SK-N-SH (cell line): ENCODE measurements at regions not wholly inside any gene's neighbourhood (a gene's known extent, or its start where the extent isn't known, plus 50 kb on each side); places are given as distances from the start of the nearest gene placed in this dataset.

Source experiments
- CHD2 ChIP-seq: fragments of 150-350 bp; IDR thresholded peaks from 2 replicates; pipeline ENCODE4 v1.6.1; 2018; ENCODE audit warnings: low read length; ENCODE audit not compliant: partially characterized antibody
- CTCF ChIP-seq: fragments of 200-600 bp; sonication (generic); IDR thresholded peaks from 2 replicates; pipeline ENCODE4 v1.6.1; 2017; ENCODE audit warnings: antibody characterized with exemption, mild to moderate bottlenecking, moderate library complexity
- EP300 ChIP-seq, 2 experiments: IDR thresholded peaks; 2 replicates each; pipeline versions ENCODE4 v1.4.0 to v1.6.1; 2012; ENCODE audit warnings: borderline replicate concordance in 1 of 2, low read depth in 1 of 2, low read length in 1 of 2
- FOXM1 ChIP-seq: IDR thresholded peaks from 2 replicates; pipeline ENCODE4 v1.4.0; 2012; ENCODE audit warnings: low read depth, mild to moderate bottlenecking
- IRF3 ChIP-seq: fragments of 150-350 bp; IDR thresholded peaks from 2 replicates; pipeline ENCODE4 v1.6.1; 2016; ENCODE audit warnings: mild to moderate bottlenecking, low read depth, low read length
- JUND ChIP-seq: IDR thresholded peaks from 2 replicates; pipeline ENCODE4 v1.4.0; 2012
- MXI1 ChIP-seq: IDR thresholded peaks from 2 replicates; pipeline ENCODE4 v1.6.1; 2012; ENCODE audit warnings: mild to moderate bottlenecking, low read depth, low read length, improper control_type of control experiment
- NFIC ChIP-seq: IDR thresholded peaks from 2 replicates; pipeline ENCODE4 v1.4.0; 2012; ENCODE audit warnings: borderline replicate concordance
- NRF1 ChIP-seq: IDR thresholded peaks from 2 replicates; pipeline ENCODE4 v1.6.1; 2012; ENCODE audit warnings: low read depth, mild to moderate bottlenecking, low read length
- RCOR1 ChIP-seq: fragments of 150-350 bp; IDR thresholded peaks from 2 replicates; pipeline ENCODE4 v1.6.1; 2017; ENCODE audit warnings: antibody characterized with exemption, low read length
- REST ChIP-seq: IDR thresholded peaks from 2 replicates; pipeline ENCODE4 v1.6.1; 2012; ENCODE audit warnings: mild to moderate bottlenecking, low read depth, low read length, moderate library complexity
- SIN3A ChIP-seq: IDR thresholded peaks from 2 replicates; pipeline ENCODE4 v1.6.1; 2012; ENCODE audit warnings: low read depth, mild to moderate bottlenecking, low read length, moderate library complexity, borderline replicate concordance
- TAF1 ChIP-seq: IDR thresholded peaks from 2 replicates; pipeline ENCODE4 v1.6.1; 2012; ENCODE audit warnings: low read depth, mild to moderate bottlenecking, low read length, moderate library complexity, borderline replicate concordance
- USF2 ChIP-seq: fragments of 150-350 bp; IDR thresholded peaks from 2 replicates; pipeline ENCODE4 v1.6.1; 2017; ENCODE audit warnings: antibody characterized with exemption, low read length, low read depth, borderline replicate concordance

- no peak for TF ChIP-seq CTCF
- TF ChIP-seq NFIC = no peak
- no peak for TF ChIP-seq CHD2
- TF ChIP-seq JUND = no peak
- TF ChIP-seq RCOR1 = no peak
- no peak for TF ChIP-seq NRF1
- TF ChIP-seq MXI1 = no peak
- TF ChIP-seq SIN3A = no peak
- TF ChIP-seq USF2 = no peak
- no peak for TF ChIP-seq IRF3
- TF ChIP-seq EP300 (IDR thresholded peaks at IDR 0.05; ENCODE audit: borderline replicate concordance in 1 of 2, low read depth in 1 of 2, low read length in 1 of 2) = no peak
- TF ChIP-seq FOXM1 = no peak
- TF ChIP-seq REST = no peak
- TF ChIP-seq TAF1 = no peak
These were observed 89.4 kb upstream of the TNRC6C start for GRCh38 chr17:77869041-77869599.
